Inflammatory macrophage (primary cell): ENCODE measurements at regions not wholly inside any gene's neighbourhood (a gene's known extent, or its start where the extent isn't known, plus 50 kb on each side); places are given as distances from the start of the nearest gene placed in this dataset.
"Not testable (repeated sequence)": the region's sequence is repeated elsewhere in the genome, so short reads cannot be mapped to it uniquely, and the experiment has no call there.

Experiments used
- DNase-seq, 2 donors: peaks; one replicate each; pipeline ENCODE4 v3.0.0-alpha.2; 2020 to 2022

DNA sequence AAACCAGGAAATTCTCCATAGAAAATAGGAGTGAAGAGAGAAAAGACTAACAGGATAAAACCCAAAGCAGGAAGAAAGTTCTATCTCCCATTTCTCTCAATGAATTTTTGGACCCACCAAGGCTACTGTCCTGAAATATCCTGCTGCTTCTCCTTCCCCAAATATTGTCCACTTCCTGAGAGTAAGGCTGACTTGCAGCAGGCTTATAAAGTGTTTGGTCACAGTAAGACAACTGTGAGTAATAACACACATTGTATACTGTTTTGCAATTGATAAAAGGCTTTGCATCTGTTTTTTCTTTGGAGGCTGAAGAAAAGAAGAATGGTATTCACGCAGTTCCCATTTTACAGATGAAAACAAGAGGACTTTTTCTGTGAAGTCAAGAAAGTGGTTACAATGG lies 52.8 kb downstream of the FOXD4L6 start:
- DNase-seq = not testable (repeated sequence)

DNA sequence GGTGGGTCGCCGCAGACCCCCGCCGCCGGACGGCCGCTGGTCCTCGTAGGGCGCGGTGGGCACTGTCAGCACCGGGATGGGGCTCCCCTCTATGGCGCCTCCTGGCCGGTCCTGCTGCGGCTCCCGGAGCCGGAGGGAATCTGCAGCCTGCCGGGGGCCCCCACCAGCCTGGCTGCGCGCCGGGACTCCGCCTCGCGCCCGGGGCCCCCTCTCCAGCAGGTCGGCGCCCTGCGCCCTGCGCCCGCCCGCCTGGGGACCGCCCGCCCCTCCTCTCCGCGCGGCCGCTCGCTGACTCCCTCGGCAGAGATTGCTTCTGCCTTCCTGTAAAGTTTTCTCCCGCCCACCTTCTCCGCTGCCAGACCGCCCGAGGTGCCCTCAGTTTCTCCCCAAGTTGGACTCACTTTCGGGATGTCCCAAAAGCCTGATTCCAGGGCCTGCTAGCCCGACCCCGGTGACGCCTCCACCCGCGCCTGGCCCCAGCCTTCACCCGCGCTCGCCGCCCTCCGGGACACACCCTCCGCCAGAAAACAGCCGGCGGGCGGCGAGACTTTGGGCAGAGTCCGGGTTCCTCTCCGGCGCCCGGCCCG lies 54.0 kb downstream of the FOXD4L6 start:
- DNase-seq = peak in 1 of 2 donors; percentile 15

DNA sequence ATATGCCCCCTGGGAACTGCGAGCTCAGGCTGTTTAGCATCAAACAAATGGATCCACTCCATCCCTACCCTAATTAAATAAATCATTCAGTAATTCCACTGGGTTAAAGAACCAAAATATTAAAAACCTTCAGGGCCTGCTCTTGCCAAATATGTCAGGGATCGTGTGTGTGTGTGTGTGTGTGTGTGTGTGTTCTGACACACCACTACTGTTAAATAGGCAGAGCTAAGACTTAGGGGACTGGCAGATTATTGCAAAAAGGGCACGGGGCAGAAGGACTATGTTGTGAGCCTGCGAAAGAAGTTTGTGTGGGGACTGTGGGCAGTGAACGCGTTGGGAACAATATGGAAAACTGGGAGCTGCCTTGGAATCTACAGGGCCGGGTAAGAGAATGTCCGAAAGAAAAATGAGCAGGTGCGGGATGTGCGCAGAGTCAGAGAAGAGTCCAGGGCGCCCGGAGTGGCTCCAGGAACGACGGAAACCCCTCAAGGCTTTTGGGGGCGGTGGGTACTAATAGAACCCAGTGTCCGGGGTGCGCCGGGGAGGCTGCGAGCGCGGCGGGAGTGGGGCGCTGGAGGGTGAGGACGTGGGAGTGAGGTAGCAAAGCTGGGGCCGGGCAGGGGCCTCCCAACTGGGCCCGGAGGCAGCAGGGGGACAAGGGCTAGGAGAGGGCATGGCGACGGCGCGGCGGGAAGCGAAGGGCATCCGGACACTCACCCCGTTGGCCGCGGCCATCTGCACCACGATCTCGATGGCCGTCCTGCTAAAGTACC lies 54.8 kb downstream of the FOXD4L6 start:
- not testable (repeated sequence) for DNase-seq

DNA sequence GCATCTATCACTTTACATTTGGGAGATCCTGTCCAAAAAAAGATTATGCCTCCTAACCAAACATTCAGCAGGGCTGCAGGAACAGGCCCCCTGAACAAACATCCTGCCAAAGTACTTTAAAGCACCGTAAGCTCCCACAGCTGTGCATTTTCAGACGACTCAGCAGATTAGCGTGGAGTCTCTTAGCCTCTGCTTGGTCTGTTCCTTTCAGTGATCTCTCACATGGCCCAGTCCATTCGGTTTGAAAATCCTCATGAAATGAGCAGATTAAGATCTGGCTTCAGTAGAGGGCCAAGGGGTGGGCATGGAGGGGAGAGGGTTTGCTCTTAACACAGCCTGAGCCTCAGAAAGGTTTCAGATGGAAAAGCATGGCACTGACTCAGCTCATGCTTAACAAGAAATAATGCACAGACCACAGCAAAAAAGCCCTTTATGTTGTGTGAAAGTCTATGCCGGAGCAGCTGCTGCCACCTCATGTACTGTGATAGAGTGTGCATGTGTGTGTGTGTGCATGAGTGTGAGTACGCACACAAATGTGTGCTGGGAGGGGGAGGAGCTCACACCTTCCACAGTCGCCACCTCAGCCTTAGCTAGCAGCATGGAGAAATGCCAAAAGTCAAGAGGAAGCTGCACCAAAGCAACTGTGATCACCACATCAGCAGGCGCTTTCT lies 64.2 kb downstream of the FOXD4L6 start:
- peak in 1 of 2 donors; percentile 18 for DNase-seq

DNA sequence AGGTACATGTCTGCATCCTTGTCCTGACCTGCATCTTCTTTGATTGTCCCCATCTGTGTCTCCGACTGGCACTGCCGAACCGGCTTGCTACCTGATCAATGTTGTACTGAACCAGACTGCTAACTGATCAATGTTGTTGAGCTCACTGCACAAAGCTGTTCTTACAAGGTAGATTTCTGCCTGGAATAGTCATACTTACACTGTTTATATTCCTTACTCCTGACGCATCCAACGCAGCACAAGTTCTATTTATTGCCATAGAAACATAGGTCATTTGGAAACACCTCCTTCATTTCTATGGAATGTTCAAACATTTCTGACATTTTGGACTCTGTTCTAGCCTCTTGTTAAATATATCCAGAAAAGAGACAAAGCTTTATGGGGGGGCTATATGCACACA lies 65.2 kb downstream of the FOXD4L6 start:
- not testable (repeated sequence) for DNase-seq

DNA sequence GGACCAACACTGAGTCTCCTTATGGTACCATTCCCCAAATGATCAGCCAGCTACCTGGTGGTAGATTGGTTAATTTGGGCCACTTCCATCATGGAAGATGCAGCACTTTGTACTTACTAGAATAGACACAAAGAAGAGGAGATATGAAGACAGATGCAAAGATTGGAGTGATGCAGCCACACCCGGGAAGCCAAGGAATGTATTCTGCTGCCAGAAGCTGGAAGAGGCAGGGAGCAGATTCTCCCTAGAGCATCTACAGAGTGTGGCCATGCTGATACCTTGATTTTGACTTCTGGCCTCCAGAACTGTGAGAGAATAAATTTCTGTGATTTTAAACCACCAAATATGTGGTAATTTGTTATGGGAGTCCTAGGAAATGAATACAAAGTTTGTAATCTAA lies 68.9 kb downstream of the FOXD4L6 start:
- DNase-seq = not testable (repeated sequence)

DNA sequence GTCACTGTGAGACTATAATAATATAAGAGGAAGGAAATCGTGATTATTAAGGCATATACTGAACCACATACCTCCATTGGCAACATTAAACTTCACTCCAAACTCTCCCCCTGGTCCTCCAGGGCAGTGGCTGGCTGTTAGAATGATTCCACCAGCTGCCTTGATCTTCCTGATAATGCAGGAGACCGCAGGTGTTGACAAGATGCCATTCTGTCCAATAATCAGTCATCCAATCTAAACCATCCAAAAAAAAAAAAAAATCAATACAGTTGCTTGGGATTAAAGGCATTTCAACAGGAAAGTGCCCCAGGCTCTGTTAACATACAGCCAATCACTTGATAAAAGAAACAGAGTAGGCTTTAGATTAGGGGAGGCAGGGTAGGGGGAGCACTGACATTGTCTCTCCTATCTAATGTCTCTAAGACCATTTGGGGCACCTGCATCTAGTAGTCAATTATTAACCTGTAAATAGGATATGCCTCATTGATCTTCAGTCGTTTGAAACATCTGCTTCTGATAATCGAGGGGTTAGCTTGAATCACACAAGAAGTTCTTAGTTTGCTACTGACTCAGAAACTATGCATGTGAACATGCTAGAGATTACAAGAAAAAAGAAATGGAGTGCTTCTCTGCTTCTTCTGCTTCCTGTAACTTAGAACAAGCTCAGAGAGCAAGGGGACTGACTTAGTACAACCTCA lies 74.7 kb downstream of the FOXD4L6 start:
- DNase-seq = not testable (repeated sequence)

DNA sequence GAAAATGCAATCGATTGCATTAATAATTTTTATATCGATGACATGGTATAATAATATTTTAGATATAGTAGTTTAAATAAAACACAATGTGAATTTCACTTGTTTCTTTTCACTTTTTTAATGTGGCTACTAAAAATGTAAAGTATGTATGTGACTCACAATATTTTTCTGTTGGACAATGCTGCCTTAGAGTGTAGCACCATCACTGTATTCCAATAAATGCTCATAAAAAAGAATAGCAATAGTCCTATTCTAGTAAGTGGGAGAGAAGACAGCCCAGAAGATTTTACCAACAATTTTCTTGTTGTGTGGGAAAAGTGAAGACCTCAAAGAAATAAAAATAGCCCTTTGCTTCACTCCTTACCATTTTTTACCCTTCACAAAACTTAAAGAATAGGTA lies 79.8 kb downstream of the FOXD4L6 start:
- not testable (repeated sequence) for DNase-seq

DNA sequence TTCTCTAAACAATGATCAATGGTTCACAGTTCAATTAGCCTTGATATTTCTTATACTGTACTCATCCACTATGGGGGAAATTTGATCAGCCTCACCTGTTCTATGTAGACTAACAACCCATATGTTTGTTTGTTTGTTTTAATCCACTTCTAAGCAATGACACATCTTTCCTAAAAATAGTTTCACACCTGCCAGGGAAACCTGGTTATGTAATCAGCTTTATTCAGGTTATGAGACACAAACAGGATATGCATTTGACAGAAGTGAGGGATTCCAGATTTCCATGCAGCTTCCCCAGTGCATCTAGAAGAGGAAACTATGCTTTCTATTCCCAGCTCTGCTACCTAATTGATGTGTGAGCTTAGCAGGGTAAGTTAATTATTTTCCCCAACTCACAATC lies 80.7 kb downstream of the FOXD4L6 start:
- DNase-seq = not testable (repeated sequence)

DNA sequence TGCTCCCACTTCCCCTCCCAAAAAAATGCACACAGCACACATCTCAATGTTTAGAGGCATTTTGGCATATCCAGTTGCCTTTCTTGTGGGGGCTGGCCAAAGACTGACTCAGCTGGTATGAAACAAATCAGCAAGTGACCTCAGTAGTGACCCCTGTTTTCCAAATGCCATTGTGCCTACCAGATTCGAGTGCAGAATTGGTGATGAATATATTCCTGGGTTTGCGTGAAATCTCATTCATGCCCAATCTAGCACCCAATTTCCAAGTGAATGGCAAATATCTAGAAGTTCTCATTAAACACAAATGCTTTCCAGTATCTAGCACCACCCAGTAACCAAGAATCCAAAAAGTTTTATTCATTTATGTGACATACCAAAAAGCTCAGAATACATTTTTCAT lies 83.6 kb downstream of the FOXD4L6 start:
- DNase-seq = not testable (repeated sequence)

DNA sequence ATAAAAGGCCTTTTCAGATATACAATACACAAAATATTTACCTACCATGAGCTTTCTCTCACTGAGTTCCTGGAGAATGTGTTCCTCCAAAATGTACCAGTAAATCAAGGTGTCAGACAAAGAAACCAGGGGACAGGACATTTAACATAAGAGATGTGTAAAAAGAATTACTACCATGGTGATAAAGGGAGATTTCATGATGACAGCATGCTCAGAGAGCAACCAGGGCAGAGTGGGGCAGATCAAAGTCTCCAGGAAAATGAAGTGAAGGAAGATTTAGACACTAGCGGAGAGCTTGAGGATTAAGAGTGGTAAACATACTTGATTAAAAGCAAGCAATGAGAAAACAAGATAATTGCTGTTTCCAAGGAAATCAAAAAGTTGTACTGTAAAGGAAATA lies 85.0 kb downstream of the FOXD4L6 start:
- not testable (repeated sequence) for DNase-seq

DNA sequence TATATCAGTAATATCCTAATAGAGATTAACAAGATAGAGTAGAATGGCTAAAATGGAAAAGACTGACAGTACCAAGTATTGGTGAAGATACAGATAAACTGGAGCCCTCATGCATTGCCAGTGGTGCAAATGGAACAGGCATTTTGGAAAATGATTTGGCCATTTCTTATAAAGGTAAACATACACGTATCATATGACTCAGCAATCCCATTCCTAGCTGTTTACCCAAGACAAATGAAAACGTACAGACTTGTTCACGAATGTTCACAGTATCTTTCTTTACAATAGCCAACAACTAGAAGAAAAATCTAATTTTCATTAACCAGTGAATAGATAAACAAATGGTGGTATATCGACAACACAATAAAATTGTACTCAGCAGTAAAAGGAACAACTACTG lies 86.4 kb downstream of the FOXD4L6 start:
- DNase-seq = not testable (repeated sequence)

DNA sequence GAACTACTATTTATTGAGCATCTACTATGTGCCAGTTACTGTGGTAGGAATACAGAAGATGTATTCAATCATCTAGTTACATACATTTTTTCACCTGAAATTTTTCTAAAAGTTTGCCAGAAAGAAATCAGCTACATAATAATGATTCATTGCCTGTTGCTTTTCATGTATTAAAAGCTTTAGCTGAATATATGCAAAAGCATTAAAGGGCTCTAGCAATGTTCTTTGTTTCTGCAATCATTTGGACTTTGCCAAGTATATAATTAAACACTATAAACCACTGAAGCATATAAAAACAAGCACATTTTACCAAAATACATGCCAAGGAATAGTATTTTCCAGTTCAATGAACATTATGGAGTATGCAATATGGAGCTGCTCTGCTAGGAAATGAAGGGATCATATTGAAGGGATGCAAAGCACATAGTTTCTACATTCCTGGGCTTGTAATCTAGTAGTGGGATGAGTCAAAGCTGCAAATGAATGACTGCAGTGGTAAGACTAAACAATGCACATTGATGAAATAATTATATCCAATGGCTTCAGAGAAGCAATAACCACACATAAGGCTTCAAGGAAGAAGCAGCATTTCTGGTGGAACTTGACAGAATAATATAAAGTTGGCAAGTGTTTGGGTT lies 87.7 kb downstream of the FOXD4L6 start:
- DNase-seq = not testable (repeated sequence)

DNA sequence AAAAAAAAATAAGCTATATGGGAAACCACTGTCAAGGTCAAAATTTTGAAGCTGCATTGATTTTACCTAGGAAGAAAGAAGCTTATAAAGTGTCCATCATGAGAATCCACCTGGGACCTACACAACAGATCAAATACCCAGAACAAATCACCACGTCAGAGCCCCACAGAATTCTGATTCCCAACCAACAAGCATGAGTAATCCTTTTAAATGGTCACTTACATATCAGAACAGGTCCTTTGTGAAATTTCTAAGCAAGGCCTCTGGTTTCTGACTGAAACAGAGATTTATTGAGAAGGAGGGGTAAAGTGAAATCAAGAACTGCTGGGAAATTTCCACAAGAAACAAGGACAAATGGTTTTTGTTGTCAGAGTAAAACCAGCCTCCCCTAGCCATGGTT lies 93.2 kb downstream of the FOXD4L6 start:
- not testable (repeated sequence) for DNase-seq

DNA sequence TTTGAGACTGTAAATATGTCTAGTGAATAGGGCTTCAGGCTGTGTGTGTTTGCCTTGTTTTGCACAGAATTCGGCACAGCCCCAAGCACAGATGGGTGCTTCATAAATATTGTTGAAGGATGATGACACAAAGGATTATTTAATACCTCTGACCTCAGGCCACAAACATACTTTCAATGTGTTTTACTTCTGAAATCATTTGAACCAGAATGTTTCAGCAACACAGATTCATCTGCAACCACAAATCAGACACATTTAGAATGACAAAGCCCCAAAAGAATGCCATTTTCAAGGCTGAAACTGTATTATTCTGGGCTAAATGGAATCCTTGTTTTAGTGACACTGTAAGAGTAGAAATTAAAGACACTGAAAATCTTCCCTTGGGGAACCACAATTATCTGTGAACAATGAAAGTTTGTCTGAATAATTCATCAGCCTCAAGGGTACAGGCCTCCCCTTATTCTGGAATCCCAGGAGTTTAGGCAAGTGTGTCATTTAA lies 93.7 kb downstream of the FOXD4L6 start:
- not testable (repeated sequence) for DNase-seq

DNA sequence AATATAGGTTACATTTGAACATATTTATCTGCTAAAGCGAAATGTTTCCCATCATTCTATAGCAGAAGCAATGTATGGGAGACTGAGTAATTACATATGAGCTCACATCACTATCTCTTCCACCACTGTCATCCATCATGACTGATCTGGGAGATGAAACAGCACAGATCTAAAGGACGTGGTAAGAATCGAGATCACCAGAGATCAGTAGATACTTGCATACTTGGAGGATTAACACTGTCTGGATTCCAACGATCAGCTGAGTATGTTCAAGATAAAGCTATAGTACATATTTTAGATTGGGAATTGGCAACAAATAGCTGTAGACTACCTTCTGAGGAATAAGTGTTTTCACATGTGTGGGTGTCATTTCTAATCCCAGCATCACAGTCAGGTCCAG lies 94.6 kb downstream of the FOXD4L6 start:
- DNase-seq = not testable (repeated sequence)

DNA sequence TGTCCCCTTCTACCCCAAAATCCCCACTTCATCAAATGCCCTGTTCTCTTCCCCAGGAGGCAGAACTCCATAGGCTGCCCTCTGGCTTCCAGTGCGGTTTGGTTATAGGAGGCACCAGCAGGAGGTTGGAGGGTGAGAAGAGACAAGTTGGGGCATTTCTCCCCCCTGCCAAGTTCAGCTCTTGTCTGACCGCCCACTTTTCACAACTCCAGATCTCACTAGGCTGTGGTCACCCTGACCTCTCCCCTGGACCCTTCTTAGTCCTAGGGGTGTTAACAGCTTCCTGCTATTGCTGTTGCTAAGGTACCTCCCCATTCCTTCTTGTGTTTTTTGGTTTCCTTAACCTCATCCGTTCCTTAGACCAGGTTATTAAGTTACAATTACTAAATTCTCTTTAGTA lies 95.1 kb downstream of the FOXD4L6 start:
- DNase-seq = not testable (repeated sequence)

DNA sequence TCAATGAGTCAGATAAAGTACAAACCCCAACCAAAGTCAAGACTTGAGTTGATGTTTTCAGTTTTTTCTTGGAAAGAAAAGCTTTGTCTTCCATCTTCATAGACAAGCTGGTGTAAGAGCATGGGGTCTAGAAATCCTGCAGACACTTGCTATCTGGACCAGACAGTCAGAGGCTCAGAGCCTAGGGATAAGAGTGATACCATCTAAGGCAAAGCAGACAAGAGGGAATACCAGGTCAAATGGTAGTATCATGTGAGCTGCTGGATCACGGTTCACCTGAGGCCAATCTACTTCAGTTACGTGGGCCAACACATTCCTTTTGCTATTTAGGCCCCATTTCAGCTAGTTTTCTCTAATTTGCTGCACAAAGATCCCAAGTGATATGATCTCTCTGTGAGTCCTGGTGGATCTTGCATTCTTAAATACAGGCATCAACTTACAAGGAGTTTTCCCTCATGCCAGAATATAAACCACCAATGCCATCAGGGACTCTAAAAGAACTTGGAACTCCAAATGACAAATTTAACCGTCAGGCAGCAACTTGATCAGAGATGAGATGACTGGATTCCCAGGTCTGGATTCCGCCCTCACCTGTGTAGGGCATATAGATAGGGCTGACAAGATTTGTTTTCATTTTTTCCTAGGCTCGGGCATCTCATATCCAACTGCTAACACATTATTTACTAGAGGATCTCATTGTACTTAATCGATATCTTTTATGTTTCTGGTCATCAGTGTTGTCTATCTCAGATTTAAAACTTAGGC lies 101.4 kb downstream of the FOXD4L6 start:
- DNase-seq = not testable (repeated sequence)

DNA sequence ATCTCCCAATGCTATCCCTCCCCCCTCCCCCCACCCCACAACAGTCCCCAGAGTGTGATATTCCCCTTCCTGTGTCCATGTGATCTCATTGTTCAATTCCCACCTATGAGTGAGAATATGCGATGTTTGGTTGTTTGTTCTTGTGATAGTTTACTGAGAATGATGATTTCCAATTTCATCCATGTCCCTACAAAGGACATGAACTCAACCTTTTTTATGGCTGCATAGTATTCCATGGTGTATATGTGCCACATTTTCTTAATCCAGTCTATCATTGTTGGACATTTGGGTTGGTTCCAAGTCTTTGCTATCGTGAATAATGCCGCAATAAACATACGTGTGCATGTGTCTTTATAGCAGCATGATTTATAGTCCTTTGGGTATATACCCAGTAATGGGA lies 106.1 kb downstream of the FOXD4L6 start:
- DNase-seq = not testable (repeated sequence)

DNA sequence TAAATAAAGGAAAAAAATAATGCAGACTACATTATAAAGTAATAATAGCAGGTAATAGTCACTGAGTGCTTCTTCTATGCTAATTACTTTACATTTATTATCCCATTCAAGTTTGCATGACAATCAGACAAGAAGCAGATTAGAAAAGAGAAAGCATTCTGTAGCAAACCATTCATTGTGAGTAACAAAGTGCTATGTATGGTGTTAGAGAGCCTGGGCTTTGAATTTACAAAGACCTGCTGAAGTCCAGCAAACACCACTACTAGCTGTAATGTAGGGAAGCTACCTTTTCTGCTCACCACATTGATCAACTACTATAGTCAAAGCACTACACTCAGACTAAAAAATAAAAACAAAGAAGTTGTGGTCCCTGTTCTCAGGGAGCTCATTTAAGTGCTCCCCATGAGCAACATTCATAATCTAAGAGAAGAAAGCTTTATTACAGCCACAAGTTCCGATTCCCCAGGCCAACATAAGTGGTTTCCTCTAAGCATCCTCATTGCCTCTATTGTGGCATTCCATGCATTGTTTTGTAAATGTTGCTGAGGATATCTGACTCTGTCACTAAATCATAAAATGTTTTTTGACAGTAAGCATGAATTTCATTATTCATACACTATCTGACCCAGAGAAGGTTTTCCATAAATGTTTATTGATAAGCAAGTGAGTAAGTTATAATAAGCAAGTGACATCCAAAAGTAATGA lies 108.5 kb downstream of the FOXD4L6 start:
- not testable (repeated sequence) for DNase-seq

DNA sequence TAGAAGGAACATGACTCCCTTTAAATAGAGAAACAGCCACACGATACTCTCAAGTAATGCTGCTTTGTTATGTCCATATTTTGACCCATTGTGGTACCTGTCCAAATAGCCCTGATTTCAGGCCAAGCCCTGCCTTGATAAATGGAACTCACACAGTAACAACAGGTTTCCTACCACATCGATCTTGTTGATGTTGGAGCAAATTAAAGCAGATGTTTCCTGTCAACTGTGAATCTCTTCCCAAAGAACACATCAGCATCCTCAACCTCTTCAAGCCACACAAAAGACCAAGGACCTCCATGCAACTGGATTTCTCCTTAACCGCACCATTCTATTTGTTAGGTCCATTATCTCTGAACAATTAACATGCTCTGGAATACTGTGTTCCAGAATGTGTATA lies 109.5 kb downstream of the FOXD4L6 start:
- not testable (repeated sequence) for DNase-seq
